ENCODE measurements at regions not wholly inside any gene's neighbourhood (a gene's known extent, or its start where the extent isn't known, plus 50 kb on each side); places are given as distances from the start of the nearest gene placed in this dataset.

DNA sequence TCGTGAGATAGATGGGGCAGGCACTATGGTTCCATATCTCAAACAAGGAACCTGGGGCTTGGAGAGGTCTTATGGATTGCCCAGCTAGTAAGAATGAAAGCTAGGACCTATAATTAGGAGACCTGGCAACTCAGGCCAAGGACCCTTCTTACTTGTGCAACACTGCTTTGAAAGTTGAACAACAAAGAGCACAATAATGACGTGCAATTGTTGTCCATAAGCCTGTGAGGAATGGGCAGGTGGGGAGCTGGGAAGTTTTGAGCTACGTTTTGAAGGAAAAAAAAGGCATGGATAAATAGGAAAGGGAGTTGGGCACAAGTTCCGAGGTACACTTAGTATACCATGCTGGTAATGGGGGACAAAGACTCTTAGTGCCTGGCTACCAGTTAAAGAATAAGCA is 104.3 kb downstream of the HS3ST3B1 start (continued):
- TF ChIP-seq RNF2 (IDR thresholded peaks at IDR 0.05; ENCODE audit: borderline replicate concordance, low read depth, low read length, missing control alignments, poor library complexity, severe bottlenecking) (no peak), RBBP5 (IDR thresholded peaks at IDR 0.05; ENCODE audit: borderline replicate concordance, low read depth, low read length) (no peak), SRF (IDR thresholded peaks at IDR 0.05; ENCODE audit: low read depth, low read length) (no peak), SAP30 (IDR thresholded peaks at IDR 0.05; ENCODE audit: insufficient read depth, insufficient replicate concordance, low read length) (no peak), EP300 (IDR thresholded peaks at IDR 0.05; ENCODE audit: borderline replicate concordance in 1 of 2, low read depth in 2 of 2, low read length in 2 of 2) (no peak), CHD2 (IDR thresholded peaks at IDR 0.05; ENCODE audit: low read length) (no peak), BCL11A (IDR thresholded peaks at IDR 0.05; ENCODE audit: low read depth in 2 of 2, low read length in 2 of 2) (no peak), KDM4A (IDR thresholded peaks at IDR 0.05; ENCODE audit: low read depth, low read length, severe bottlenecking) (no peak), ZNF274 (IDR thresholded peaks at IDR 0.05; ENCODE audit: borderline replicate concordance, extremely low read depth, low read length) (no peak), RAD21 (IDR thresholded peaks at IDR 0.05 in 1 of 2, conservative IDR thresholded peaks at IDR 0.05 in 1 of 2; ENCODE audit: low read depth in 2 of 2, low read length in 2 of 2) (no peak), JUN (IDR thresholded peaks at IDR 0.05; ENCODE audit: low read depth, low read length) (no peak), POLR2A (IDR thresholded peaks at IDR 0.05; ENCODE audit: control extremely low read depth in 1 of 2, low read depth in 2 of 2, low read length in 2 of 2) (no peak), TAF7 (optimal IDR thresholded peaks at IDR 0.05; ENCODE audit: borderline replicate concordance, low read depth, low read length) (no peak), MAFK (IDR thresholded peaks at IDR 0.05; ENCODE audit: low read depth, low read length) (no peak), TBP (IDR thresholded peaks at IDR 0.05; ENCODE audit: low read depth, low read length) (no peak), SP2 (IDR thresholded peaks at IDR 0.05; ENCODE audit: low read length) (no peak)

Measured in H1 (cell line).